WTC11 (cell line): ENCODE measurements at regions not wholly inside any gene's neighbourhood (a gene's known extent, or its start where the extent isn't known, plus 50 kb on each side); places are given as distances from the start of the nearest gene placed in this dataset.

ENCODE experiments used
- ATAC-seq: fragments of 200-7000 bp; cut with Tn5 transposase; 2 replicates; pipeline ENCODE4 v1.10.0; 2021; ENCODE audit warnings: mild to moderate bottlenecking, moderate library complexity
- CTCF ChIA-PET: fragments of 300-600 bp; sonication (Branson Sonifier 250); formaldehyde crosslinking; loops from one replicate; lab custom pipeline; 2021; ENCODE audit warnings: antibody characterized with exemption; lab: Charles Lee
- POLR2A ChIA-PET: fragments of 350-600 bp; sonication (Branson Sonifier 250); formaldehyde crosslinking; loops from one replicate; lab custom pipeline; 2021; ENCODE audit warnings: antibody characterized with exemption; lab: Charles Lee
- DNase-seq: peaks from one replicate; pipeline ENCODE4 v3.0.0; 2021; ENCODE audit warnings: low spot score
- H3K27ac Mint-ChIP-seq: 2 replicates; pipeline ENCODE4 v1.8.0; 2021; ENCODE audit warnings: mixed read lengths
- H3K27me3 Mint-ChIP-seq: 2 replicates; pipeline ENCODE4 v1.8.0; 2021; ENCODE audit warnings: low read depth, mild to moderate bottlenecking, moderate library complexity, mixed read lengths
- H3K36me3 Mint-ChIP-seq: 2 replicates; pipeline ENCODE4 v1.8.0; 2021; ENCODE audit warnings: mixed read lengths
- H3K4me1 Mint-ChIP-seq: 2 replicates; pipeline ENCODE4 v1.8.0; 2022; ENCODE audit warnings: mixed read lengths
- H3K4me3 Mint-ChIP-seq: 2 replicates; pipeline ENCODE4 v1.8.0; 2021; ENCODE audit warnings: mild to moderate bottlenecking, moderate library complexity, mixed read lengths
- H3K9me3 Mint-ChIP-seq: 2 replicates; pipeline ENCODE4 v1.8.0; 2021; ENCODE audit warnings: mixed read lengths
- ATF1 ChIP-seq: sonication (generic); formaldehyde crosslinking; IDR thresholded peaks from 2 replicates; pipeline ENCODE4 v1.8.1; 2023; ENCODE audit warnings: mild to moderate bottlenecking, moderate library complexity, missing genetic modification reagents
- CREB1 ChIP-seq: sonication (generic); formaldehyde crosslinking; IDR thresholded peaks from 2 replicates; pipeline ENCODE4 v1.8.0; 2023; ENCODE audit warnings: mild to moderate bottlenecking, missing genetic modification reagents
- ETV6 ChIP-seq: sonication (generic); formaldehyde crosslinking; IDR thresholded peaks from 2 replicates; pipeline ENCODE4 v1.8.1; 2022; ENCODE audit warnings: mild to moderate bottlenecking, missing genetic modification reagents
- GRHL2 ChIP-seq: fragments of 250-450 bp; sonication (Bioruptor Pico); IDR thresholded peaks from 2 replicates; pipeline ENCODE4 v1.8.0; 2022; ENCODE audit warnings: mild to moderate bottlenecking, moderate library complexity; ENCODE audit not compliant: insufficient replicate concordance, severe bottlenecking
- GTF2I ChIP-seq: fragments of 250-450 bp; sonication (Bioruptor Pico); conservative IDR thresholded peaks from 2 replicates; pipeline ENCODE4 v1.4.0; 2021; ENCODE audit warnings: mild to moderate bottlenecking
- JAZF1 ChIP-seq: fragments of 250-450 bp; sonication (Bioruptor Pico); IDR thresholded peaks from 2 replicates; pipeline ENCODE4 v1.9.0; 2021; ENCODE audit warnings: moderate library complexity, mild to moderate bottlenecking, inconsistent platforms
- MXD4 ChIP-seq: fragments of 250-450 bp; sonication (Bioruptor Pico); IDR thresholded peaks from 2 replicates; pipeline ENCODE4 v1.8.0; 2021; ENCODE audit warnings: mild to moderate bottlenecking, moderate library complexity, borderline replicate concordance
- NR3C1 ChIP-seq: sonication (generic); formaldehyde crosslinking; conservative IDR thresholded peaks from 2 replicates; pipeline ENCODE4 v1.8.1; 2023; ENCODE audit warnings: low read depth, mild to moderate bottlenecking, missing genetic modification reagents
- ZNF232 ChIP-seq: sonication (generic); formaldehyde crosslinking; IDR thresholded peaks from 2 replicates; pipeline ENCODE4 v1.8.0; 2022; ENCODE audit warnings: mild to moderate bottlenecking, missing genetic modification reagents
- ZNF423 ChIP-seq: fragments of 250-450 bp; sonication (Bioruptor Pico); IDR thresholded peaks from 2 replicates; pipeline ENCODE4 v2.1.2; 2022; ENCODE audit warnings: mild to moderate bottlenecking, moderate library complexity
- TF ChIP-seq, protein P1 (sequence below): fragments of 250-450 bp; sonication (Bioruptor Pico); IDR thresholded peaks from 2 replicates; pipeline ENCODE4 v1.8.0; 2021; ENCODE audit warnings: mild to moderate bottlenecking
- TF ChIP-seq, protein P2 (sequence below): sonication (generic); formaldehyde crosslinking; IDR thresholded peaks from 2 replicates; pipeline ENCODE4 v1.8.0; 2023; ENCODE audit warnings: missing genetic modification reagents
- TF ChIP-seq, protein P3 (sequence below): sonication (generic); formaldehyde crosslinking; IDR thresholded peaks from 2 replicates; pipeline ENCODE4 v1.8.1; 2023; ENCODE audit warnings: mild to moderate bottlenecking, missing genetic modification reagents, borderline replicate concordance
- TF ChIP-seq, protein P4 (sequence below): sonication (generic); formaldehyde crosslinking; IDR thresholded peaks from 2 replicates; pipeline ENCODE4 v1.8.0; 2022; ENCODE audit warnings: missing genetic modification reagents
- TF ChIP-seq, protein P5 (sequence below): sonication (generic); formaldehyde crosslinking; IDR thresholded peaks from 2 replicates; pipeline ENCODE4 v1.8.1; 2023; ENCODE audit warnings: mild to moderate bottlenecking, missing genetic modification reagents, moderate library complexity
- TF ChIP-seq, protein P6 (sequence below): sonication (generic); formaldehyde crosslinking; IDR thresholded peaks from 2 replicates; pipeline ENCODE4 v1.8.0; 2022; ENCODE audit warnings: mild to moderate bottlenecking, missing genetic modification reagents
- TF ChIP-seq, protein P7 (sequence below): sonication (generic); formaldehyde crosslinking; IDR thresholded peaks from 2 replicates; pipeline ENCODE4 v1.8.1; 2022; ENCODE audit warnings: missing genetic modification reagents, borderline replicate concordance
- TF ChIP-seq, protein P8 (sequence below): sonication (generic); formaldehyde crosslinking; conservative IDR thresholded peaks from 2 replicates; pipeline ENCODE4 v1.8.1; 2022; ENCODE audit warnings: mild to moderate bottlenecking, missing genetic modification reagents

DNA sequence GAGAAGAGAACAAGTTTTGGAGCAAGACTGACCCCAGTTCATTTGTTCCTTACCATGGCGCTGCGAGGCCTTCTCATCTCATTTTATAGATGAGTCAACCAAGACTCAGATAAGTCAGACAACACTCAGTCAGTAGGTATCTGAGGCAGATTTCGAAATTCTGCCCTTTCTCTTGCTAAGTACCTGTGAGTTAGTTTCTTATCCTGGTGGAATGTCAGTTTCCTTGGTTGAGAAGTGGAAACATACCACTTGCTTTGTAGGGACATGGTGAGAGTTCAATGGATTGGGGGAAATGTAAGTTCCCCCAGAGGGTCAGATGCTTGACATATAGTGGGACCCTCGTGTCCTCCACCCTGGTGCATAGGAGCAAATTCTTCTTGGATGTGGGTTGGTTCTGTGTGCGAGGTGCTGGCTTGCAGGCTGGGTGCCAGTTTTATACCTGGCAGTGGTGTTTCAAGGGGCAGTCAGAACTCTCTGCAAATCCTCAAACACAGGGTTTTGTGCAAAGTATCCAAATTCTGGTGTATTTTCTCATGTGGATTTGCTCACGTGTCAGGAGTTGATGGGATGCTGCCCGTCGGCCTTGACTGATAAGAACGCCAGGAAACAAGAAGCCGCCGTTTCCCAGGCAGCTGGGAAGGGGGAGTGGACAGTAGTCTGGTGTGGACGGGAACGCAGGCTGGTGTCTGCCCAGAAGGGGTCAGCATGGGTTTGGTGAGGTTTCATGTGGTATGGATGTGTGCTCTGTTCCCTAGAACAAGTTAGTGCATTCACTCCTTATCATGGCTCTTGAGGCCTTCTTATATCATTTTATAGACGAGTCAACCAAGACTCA is 61.1 kb upstream of the CIBAR2 start (continued):
- TF ChIP-seq, protein P1, sequence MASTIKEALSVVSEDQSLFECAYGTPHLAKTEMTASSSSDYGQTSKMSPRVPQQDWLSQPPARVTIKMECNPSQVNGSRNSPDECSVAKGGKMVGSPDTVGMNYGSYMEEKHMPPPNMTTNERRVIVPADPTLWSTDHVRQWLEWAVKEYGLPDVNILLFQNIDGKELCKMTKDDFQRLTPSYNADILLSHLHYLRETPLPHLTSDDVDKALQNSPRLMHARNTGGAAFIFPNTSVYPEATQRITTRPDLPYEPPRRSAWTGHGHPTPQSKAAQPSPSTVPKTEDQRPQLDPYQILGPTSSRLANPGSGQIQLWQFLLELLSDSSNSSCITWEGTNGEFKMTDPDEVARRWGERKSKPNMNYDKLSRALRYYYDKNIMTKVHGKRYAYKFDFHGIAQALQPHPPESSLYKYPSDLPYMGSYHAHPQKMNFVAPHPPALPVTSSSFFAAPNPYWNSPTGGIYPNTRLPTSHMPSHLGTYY (CRISPR knock-in tag): no peak
- TF ChIP-seq ATF1 (CRISPR knock-in tag) (no peak), CREB1 (no peak), JAZF1 (no peak)
- TF ChIP-seq, protein P2, sequence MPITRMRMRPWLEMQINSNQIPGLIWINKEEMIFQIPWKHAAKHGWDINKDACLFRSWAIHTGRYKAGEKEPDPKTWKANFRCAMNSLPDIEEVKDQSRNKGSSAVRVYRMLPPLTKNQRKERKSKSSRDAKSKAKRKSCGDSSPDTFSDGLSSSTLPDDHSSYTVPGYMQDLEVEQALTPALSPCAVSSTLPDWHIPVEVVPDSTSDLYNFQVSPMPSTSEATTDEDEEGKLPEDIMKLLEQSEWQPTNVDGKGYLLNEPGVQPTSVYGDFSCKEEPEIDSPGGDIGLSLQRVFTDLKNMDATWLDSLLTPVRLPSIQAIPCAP (CRISPR knock-in tag): no peak
- TF ChIP-seq, protein P3, sequence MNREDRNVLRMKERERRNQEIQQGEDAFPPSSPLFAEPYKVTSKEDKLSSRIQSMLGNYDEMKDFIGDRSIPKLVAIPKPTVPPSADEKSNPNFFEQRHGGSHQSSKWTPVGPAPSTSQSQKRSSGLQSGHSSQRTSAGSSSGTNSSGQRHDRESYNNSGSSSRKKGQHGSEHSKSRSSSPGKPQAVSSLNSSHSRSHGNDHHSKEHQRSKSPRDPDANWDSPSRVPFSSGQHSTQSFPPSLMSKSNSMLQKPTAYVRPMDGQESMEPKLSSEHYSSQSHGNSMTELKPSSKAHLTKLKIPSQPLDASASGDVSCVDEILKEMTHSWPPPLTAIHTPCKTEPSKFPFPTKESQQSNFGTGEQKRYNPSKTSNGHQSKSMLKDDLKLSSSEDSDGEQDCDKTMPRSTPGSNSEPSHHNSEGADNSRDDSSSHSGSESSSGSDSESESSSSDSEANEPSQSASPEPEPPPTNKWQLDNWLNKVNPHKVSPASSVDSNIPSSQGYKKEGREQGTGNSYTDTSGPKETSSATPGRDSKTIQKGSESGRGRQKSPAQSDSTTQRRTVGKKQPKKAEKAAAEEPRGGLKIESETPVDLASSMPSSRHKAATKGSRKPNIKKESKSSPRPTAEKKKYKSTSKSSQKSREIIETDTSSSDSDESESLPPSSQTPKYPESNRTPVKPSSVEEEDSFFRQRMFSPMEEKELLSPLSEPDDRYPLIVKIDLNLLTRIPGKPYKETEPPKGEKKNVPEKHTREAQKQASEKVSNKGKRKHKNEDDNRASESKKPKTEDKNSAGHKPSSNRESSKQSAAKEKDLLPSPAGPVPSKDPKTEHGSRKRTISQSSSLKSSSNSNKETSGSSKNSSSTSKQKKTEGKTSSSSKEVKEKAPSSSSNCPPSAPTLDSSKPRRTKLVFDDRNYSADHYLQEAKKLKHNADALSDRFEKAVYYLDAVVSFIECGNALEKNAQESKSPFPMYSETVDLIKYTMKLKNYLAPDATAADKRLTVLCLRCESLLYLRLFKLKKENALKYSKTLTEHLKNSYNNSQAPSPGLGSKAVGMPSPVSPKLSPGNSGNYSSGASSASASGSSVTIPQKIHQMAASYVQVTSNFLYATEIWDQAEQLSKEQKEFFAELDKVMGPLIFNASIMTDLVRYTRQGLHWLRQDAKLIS (CRISPR knock-in tag): no peak
- TF ChIP-seq, protein P4, sequence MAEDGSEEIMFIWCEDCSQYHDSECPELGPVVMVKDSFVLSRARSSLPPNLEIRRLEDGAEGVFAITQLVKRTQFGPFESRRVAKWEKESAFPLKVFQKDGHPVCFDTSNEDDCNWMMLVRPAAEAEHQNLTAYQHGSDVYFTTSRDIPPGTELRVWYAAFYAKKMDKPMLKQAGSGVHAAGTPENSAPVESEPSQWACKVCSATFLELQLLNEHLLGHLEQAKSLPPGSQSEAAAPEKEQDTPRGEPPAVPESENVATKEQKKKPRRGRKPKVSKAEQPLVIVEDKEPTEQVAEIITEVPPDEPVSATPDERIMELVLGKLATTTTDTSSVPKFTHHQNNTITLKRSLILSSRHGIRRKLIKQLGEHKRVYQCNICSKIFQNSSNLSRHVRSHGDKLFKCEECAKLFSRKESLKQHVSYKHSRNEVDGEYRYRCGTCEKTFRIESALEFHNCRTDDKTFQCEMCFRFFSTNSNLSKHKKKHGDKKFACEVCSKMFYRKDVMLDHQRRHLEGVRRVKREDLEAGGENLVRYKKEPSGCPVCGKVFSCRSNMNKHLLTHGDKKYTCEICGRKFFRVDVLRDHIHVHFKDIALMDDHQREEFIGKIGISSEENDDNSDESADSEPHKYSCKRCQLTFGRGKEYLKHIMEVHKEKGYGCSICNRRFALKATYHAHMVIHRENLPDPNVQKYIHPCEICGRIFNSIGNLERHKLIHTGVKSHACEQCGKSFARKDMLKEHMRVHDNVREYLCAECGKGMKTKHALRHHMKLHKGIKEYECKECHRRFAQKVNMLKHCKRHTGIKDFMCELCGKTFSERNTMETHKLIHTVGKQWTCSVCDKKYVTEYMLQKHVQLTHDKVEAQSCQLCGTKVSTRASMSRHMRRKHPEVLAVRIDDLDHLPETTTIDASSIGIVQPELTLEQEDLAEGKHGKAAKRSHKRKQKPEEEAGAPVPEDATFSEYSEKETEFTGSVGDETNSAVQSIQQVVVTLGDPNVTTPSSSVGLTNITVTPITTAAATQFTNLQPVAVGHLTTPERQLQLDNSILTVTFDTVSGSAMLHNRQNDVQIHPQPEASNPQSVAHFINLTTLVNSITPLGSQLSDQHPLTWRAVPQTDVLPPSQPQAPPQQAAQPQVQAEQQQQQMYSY: no peak
- TF ChIP-seq, protein P5, sequence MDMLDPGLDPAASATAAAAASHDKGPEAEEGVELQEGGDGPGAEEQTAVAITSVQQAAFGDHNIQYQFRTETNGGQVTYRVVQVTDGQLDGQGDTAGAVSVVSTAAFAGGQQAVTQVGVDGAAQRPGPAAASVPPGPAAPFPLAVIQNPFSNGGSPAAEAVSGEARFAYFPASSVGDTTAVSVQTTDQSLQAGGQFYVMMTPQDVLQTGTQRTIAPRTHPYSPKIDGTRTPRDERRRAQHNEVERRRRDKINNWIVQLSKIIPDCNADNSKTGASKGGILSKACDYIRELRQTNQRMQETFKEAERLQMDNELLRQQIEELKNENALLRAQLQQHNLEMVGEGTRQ (CRISPR knock-in tag): no peak

DNA sequence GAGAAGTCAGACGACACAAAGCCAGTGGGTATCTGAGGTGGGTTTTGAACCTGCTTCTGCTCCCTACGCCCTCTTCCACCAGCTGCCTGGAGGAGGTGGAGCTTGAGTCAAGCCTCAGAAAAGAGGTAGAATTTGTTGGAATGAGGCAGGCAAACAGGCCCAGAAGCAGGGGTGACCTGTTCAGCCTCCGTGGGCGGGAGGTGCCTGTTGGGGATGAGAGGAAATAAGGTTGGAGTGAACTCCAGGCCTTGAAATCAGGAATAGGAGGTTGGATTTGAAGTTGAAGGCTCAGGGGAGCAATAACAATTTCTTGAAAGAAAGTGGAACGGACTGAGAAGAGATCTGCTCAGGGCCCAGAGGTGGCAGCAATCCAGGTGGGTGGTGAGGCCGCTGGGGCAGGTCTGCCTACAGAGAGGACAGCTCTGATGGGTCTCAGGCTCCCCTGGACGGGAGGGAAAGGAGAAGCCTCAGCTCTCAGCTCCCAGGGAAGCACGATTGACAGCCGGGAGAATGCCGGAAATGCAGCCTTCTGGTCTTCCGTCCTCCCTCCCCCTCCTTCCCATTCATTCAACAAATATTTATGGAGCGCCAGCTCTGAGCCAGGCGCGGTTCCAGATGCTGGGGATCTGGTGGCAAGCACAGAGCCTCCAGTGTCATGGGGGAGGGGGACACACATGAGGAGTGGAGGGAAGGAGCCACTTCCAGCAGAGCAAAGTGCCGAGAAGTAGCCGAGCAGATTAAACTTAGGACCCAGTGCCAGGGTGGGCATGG is 61.9 kb upstream of the CIBAR2 start:
- Mint-ChIP-seq H3K4me1 (peaks cover 50% of the 10 kb centered on the region), H3K9me3 (no peaks in the 10 kb centered on the region), H3K4me3 (no peak overlapping the region), H3K27me3 (peaks cover 22% of the 10 kb centered on the region)
- POLR2A ChIA-PET: no interaction called here
- CTCF ChIA-PET: interaction anchor here (0.5 to 5.0 kb wide), 15 partner anchors 13 to 470 kb away, joined by 3 to 47 read pairs (median 4); no protein-coding TSS in a partner anchor
- DNase-seq (no peak), ATAC-seq (no peak)
- TF ChIP-seq, protein P6, sequence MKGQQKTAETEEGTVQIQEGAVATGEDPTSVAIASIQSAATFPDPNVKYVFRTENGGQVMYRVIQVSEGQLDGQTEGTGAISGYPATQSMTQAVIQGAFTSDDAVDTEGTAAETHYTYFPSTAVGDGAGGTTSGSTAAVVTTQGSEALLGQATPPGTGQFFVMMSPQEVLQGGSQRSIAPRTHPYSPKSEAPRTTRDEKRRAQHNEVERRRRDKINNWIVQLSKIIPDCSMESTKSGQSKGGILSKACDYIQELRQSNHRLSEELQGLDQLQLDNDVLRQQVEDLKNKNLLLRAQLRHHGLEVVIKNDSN (CRISPR knock-in tag): no peak
- TF ChIP-seq ZNF232: no peak
- TF ChIP-seq MXD4: no peak
- TF ChIP-seq GRHL2 (CRISPR knock-in tag): no peak
- TF ChIP-seq GTF2I: no peak
- TF ChIP-seq, protein P7, sequence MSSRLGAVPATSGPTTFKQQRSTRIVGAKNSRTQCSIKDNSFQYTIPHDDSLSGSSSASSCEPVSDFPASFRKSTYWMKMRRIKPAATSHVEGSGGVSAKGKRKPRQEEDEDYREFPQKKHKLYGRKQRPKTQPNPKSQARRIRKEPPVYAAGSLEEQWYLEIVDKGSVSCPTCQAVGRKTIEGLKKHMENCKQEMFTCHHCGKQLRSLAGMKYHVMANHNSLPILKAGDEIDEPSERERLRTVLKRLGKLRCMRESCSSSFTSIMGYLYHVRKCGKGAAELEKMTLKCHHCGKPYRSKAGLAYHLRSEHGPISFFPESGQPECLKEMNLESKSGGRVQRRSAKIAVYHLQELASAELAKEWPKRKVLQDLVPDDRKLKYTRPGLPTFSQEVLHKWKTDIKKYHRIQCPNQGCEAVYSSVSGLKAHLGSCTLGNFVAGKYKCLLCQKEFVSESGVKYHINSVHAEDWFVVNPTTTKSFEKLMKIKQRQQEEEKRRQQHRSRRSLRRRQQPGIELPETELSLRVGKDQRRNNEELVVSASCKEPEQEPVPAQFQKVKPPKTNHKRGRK (CRISPR knock-in tag): no peak
- TF ChIP-seq, protein P8, sequence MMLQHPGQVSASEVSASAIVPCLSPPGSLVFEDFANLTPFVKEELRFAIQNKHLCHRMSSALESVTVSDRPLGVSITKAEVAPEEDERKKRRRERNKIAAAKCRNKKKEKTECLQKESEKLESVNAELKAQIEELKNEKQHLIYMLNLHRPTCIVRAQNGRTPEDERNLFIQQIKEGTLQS (CRISPR knock-in tag): no peak
- no peak for TF ChIP-seq NR3C1 (CRISPR knock-in tag)
- TF ChIP-seq ZNF423 (CRISPR knock-in tag): no peak
- no peak for TF ChIP-seq ETV6 (CRISPR knock-in tag)
- TF ChIP-seq, all 79 proteins: peak for 0
- Mint-ChIP-seq H3K36me3 (no peaks in the 10 kb centered on the region), H3K27ac (peak overlapping the region; percentile 34)
